SU-DHL-6 (cell line): ENCODE measurements at regions not wholly inside any gene's neighbourhood (a gene's known extent, or its start where the extent isn't known, plus 50 kb on each side); places are given as distances from the start of the nearest gene placed in this dataset.

Experiments
- EZH2phosphoT487 ChIP-seq: fragments of 200-600 bp; sonication (generic), shearing (Covaris generic); conservative IDR thresholded peaks from 2 replicates; pipeline ENCODE4 v1.6.1; 2018; ENCODE audit warnings: mild to moderate bottlenecking, antibody characterized with exemption, low read length, moderate library complexity, mixed read lengths
- TF ChIP-seq, protein P1 (sequence below): fragments of 200-600 bp; sonication (generic); IDR thresholded peaks from one replicate; pipeline ENCODE4 v1.5.1; 2017; ENCODE audit warnings: antibody characterized with exemption, mild to moderate bottlenecking, low read length, moderate library complexity; ENCODE audit not compliant: insufficient read depth, poor library complexity, severe bottlenecking

DNA sequence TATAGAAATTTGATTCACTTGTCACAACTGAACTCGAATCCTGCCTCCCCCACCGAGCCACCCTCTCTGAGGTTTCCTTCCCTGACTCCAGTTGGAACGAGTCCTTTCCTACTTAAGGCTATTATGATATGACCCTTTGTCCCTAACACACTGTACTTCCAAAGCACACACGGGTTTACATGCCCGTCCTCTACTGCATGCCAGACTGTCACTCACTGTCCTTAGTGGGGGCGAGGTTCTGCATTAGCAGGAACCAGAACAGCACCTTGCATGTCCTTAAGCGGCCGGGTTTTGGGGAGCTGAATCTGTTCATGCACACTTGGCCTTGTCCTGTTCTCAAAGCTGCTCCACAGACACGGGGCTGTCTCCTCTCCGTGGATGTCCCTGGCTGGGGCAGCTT lies 164.6 kb upstream of the KCNJ6 start:
- TF ChIP-seq, protein P1, sequence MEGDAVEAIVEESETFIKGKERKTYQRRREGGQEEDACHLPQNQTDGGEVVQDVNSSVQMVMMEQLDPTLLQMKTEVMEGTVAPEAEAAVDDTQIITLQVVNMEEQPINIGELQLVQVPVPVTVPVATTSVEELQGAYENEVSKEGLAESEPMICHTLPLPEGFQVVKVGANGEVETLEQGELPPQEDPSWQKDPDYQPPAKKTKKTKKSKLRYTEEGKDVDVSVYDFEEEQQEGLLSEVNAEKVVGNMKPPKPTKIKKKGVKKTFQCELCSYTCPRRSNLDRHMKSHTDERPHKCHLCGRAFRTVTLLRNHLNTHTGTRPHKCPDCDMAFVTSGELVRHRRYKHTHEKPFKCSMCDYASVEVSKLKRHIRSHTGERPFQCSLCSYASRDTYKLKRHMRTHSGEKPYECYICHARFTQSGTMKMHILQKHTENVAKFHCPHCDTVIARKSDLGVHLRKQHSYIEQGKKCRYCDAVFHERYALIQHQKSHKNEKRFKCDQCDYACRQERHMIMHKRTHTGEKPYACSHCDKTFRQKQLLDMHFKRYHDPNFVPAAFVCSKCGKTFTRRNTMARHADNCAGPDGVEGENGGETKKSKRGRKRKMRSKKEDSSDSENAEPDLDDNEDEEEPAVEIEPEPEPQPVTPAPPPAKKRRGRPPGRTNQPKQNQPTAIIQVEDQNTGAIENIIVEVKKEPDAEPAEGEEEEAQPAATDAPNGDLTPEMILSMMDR = no peak
- no peak for TF ChIP-seq EZH2phosphoT487
